ENCODE measurements at regions not wholly inside any gene's neighbourhood (a gene's known extent, or its start where the extent isn't known, plus 50 kb on each side); places are given as distances from the start of the nearest gene placed in this dataset.

GRCh38 chr3:3509665-3510064 is 289.6 kb upstream of the LRRN1 start (continued):
- TF ChIP-seq KDM1A (IDR thresholded peaks at IDR 0.05; ENCODE audit: low read depth): no peak

GRCh38 chr3:3504686-3505085 is 294.5 kb upstream of the LRRN1 start:
- no peak for TF ChIP-seq HES2 (IDR thresholded peaks at IDR 0.05)
- TF ChIP-seq BCL3 (IDR thresholded peaks at IDR 0.05): no peak
- no peak for TF ChIP-seq CBX2 (IDR thresholded peaks at IDR 0.05; ENCODE audit: borderline replicate concordance, low read depth)
- no peak for TF ChIP-seq GATA3 (IDR thresholded peaks at IDR 0.05; ENCODE audit: borderline replicate concordance)
- no peak for TF ChIP-seq KDM1A (IDR thresholded peaks at IDR 0.05; ENCODE audit: low read depth)
- no peak for TF ChIP-seq ZSCAN20 (CRISPR knock-in tag; IDR thresholded peaks at IDR 0.05)
- TF ChIP-seq RNF2 (IDR thresholded peaks at IDR 0.05; ENCODE audit: borderline replicate concordance, low read depth): no peak
- TF ChIP-seq FOXS1 (CRISPR knock-in tag; IDR thresholded peaks at IDR 0.05): no peak
- TF ChIP-seq FOSL2 (IDR thresholded peaks at IDR 0.05): no peak
- TF ChIP-seq FOSL2 (CRISPR knock-in tag; IDR thresholded peaks at IDR 0.05): no peak
- no peak for TF ChIP-seq RCOR1 (IDR thresholded peaks at IDR 0.05; ENCODE audit: low read depth, low read length)
- no peak for TF ChIP-seq NR3C1 (IDR thresholded peaks at IDR 0.05)
- TF ChIP-seq JUN (IDR thresholded peaks at IDR 0.05): no peak
- TF ChIP-seq, protein P1, sequence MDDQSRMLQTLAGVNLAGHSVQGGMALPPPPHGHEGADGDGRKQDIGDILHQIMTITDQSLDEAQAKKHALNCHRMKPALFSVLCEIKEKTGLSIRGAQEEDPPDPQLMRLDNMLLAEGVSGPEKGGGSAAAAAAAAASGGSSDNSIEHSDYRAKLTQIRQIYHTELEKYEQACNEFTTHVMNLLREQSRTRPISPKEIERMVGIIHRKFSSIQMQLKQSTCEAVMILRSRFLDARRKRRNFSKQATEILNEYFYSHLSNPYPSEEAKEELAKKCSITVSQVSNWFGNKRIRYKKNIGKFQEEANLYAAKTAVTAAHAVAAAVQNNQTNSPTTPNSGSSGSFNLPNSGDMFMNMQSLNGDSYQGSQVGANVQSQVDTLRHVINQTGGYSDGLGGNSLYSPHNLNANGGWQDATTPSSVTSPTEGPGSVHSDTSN (IDR thresholded peaks at IDR 0.05): no peak
- TF ChIP-seq, protein P2, sequence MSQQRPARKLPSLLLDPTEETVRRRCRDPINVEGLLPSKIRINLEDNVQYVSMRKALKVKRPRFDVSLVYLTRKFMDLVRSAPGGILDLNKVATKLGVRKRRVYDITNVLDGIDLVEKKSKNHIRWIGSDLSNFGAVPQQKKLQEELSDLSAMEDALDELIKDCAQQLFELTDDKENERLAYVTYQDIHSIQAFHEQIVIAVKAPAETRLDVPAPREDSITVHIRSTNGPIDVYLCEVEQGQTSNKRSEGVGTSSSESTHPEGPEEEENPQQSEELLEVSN (IDR thresholded peaks at IDR 0.05; ENCODE audit: borderline replicate concordance, low read depth): no peak
- H3K4me2 ChIP-seq: no peak overlapping the region
- ATAC-seq: no peak
- no peak overlapping the region for H3K27ac ChIP-seq
- CTCF ChIA-PET: no interaction called here
- no peak for DNase-seq (ENCODE audit: low read depth in 1 of 2, low spot score in 1 of 2)
- no peaks in the 10 kb centered on the region for H3K9me3 ChIP-seq
- FAIRE-seq: no peak
- POLR2A ChIA-PET: no interaction called here
- WGBS (ENCODE audit: missing lambda C conversion rate): 0% methylated on average over 1 of the region's 1 CpG
- no peaks in the 10 kb centered on the region for H3K4me1 ChIP-seq
- no peak overlapping the region for H3K4me3 ChIP-seq

DNA sequence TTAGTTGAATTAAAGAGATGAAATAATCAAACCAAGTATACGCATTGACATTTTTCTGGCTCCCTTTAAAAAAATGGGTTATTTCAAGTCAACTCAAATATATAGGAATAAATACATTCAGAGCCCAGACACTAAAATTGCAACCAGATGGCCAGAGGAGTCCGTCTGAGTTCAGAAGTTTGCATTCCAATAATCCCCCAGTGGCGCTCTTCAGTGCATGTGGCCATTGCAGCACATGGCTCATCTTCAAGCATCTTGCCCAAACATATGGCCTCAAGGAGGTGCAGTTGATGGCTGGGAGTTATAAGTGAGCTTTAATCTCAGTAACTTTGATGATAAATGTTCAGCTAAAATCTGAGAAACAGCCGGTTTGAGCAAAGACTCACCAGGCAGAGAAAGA is 295.8 kb upstream of the LRRN1 start:
- Histone ChIP-seq H3K4me3 (no peak overlapping the region), H3K4me2 (no peak overlapping the region), H3K9me3 (no peaks in the 10 kb centered on the region), H3K4me1 (no peaks in the 10 kb centered on the region), H3K27ac (no peak overlapping the region)
- no peak for DNase-seq (ENCODE audit: low read depth in 1 of 2, low spot score in 1 of 2)
- ChIA-PET CTCF (no interaction called here), POLR2A (no interaction called here)
- WGBS (ENCODE audit: missing lambda C conversion rate): 46% methylated on average over 4 of the region's 4 CpGs
- FAIRE-seq: no peak
- TF ChIP-seq EHF (CRISPR knock-in tag; IDR thresholded peaks at IDR 0.05): no peak
- TF ChIP-seq, protein P2 (IDR thresholded peaks at IDR 0.05; ENCODE audit: borderline replicate concordance, low read depth): no peak
- no peak for TF ChIP-seq ZSCAN20 (CRISPR knock-in tag; IDR thresholded peaks at IDR 0.05)
- TF ChIP-seq ELK1 (IDR thresholded peaks at IDR 0.05; ENCODE audit: low read depth, low read length): no peak
- TF ChIP-seq, protein P3, sequence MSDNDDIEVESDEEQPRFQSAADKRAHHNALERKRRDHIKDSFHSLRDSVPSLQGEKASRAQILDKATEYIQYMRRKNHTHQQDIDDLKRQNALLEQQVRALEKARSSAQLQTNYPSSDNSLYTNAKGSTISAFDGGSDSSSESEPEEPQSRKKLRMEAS (IDR thresholded peaks at IDR 0.05): no peak
- no peak for TF ChIP-seq PHF8 (IDR thresholded peaks at IDR 0.05; ENCODE audit: borderline replicate concordance, low read depth)
- TF ChIP-seq POLR2A (IDR thresholded peaks at IDR 0.05; ENCODE audit: low read length): no peak
- no peak for ATAC-seq

Measured in A549 (cell line).